Activated T-cell treated with anti-CD3 and anti-CD28 coated beads for 1 hour (primary cell): ENCODE measurements at regions not wholly inside any gene's neighbourhood (a gene's known extent, or its start where the extent isn't known, plus 50 kb on each side); places are given as distances from the start of the nearest gene placed in this dataset.
A peak's percentile ranks its signal among the peaks of the same experiment; 100 is the strongest.

ENCODE experiments used
- DNase-seq: peaks from one replicate; pipeline ENCODE4 v3.0.0-alpha.2; 2020; ENCODE audit warnings: low read depth

DNA sequence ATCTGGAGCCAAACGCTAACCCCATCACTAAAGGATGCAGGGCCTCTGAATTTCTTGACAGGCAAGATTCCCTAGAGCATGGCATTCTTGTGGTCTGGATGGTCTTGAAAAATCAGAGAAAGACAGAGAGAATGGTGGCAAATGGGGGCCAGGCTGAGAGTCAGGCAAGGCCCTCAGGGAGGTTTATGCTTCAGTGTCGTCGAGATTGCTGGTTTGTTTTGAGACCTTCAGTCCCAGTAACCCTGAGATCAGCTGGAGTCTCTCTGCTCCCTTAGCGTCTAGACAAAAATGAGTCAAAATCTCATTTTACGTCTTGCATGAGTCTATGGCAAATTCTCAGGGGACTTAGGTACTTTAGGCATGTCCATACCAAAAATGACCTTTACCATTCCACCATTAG is 539.3 kb downstream of the SOX6 start:
- no peak for DNase-seq

DNA sequence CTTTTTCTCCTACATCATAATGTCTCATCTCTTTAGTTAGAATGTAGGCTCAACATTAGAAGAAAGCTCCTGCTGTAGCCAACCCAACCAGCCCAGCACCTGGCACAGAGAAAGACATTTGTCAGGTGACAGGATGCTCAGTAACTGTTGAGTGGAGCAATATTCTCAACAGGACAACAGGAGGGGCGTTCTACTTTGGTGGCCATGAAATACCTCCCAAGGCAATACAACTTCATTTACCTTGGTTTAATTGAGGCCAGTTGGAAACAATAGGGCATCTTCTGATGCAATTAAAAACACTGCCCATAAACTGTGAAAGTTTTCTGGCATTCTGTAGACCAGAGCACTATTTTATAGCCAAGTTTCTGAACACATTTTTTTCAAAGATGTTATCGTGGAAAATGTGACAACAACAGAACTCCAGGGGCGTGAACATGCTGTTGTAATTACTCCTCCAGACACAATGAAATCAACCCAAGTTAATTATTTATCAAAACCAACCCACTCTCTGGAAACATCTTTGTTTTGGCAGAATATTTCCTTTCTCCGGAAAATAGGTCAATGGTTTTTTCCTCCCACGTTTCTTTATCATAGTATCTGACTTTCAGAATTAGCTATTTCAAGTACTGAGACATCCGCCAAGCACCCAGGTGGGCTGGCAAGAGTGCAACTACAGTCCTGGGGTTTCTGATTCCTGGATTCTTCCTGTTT is 538.1 kb downstream of the SOX6 start:
- no peak for DNase-seq

DNA sequence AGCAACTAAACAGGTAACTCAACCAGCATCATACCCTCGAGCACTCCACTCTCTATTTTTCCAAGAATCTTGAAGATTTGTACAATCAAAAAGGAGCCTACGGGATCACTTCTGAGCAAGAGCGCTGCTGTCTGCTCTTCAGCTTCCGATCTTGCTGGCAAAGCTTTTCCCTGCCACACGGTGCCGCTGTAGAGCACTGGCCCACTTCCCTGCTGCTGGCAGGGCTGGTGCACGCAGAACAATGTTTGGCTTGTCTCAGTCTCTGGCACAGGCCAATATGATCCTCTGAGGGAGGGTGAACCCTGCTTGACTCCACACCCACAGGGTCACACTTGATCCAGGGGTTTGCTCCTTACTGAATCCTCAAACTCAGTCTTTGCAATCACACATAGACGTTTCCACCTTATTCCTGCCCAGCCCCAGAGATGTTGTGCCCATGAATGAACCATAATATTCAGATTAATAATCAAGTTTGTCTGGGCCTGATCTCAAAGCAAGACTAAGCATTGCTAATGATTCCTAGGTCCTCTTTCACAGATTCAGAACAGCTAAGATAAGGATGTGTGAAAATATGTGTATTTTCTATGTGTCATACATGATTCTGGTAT is 536.6 kb downstream of the SOX6 start:
- peak; percentile 4 for DNase-seq

DNA sequence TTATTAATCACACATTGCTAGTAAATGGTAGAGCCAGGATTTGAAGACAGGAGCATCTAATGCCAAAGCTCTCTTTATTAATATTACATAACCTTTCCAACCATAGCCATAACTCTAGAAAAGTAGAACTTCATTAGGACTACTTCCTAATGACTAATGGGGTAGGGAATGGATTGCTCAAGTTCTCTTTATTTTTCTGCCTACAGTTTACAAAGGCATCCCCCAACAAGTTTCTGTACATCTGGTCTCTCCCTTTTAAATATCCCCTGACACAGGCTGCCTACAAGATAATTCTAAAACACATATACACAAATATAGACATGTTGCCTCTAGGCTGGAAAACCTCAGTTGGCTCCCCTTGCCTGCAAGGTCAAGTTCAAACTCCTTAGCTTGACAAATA is 534.9 kb downstream of the SOX6 start:
- no peak for DNase-seq

DNA sequence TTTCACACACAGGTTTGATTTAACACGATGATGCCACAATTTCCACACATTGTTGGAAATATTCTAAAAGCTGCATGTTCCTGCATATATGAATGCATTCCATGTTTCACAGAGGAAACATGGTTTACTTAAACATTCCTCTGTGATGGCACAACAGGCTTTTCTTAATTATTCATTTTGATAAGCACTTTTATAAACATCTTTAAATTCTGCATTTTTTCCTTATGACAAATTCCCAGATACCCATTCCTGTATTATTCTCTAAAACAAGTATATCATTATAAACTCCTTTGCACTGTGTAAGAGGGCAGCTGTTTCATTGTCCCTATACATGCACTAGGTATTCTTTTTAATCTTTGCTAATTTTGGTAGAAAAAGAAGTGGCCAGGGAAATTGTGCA is 532.3 kb downstream of the SOX6 start:
- no peak for DNase-seq

DNA sequence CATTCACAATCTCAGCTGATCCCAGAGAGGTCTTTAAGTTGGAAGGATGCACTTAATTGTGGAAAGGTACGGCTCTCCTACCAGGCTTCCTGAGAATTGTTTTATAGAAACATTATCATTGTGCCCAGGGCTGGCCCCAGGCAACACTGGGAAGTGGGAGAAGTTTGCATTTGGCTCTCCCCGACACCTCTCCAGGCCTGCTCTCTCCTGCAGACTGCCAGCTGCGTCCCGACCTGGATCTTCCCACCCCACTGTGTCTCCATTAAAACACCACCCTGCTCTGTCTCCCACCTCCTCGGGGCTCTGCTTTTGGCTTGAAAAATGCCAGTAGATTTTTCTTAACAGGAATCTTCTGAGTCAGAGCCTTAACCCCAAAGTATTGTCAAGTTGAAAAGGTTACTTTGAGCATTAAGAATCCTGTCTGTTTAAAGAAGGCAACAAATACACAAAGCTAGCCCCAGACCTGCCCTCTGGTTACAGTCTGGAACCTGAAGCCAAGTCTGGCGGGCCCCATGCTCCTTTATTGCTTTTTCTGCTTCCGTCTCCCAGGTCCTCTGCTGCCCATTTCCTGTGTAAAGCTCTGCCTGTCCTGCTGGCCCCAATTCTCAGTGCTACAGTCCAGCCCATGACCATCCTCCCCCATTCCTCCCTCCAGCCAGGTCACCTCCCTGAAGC is 530.2 kb downstream of the SOX6 start:
- no peak for DNase-seq

DNA sequence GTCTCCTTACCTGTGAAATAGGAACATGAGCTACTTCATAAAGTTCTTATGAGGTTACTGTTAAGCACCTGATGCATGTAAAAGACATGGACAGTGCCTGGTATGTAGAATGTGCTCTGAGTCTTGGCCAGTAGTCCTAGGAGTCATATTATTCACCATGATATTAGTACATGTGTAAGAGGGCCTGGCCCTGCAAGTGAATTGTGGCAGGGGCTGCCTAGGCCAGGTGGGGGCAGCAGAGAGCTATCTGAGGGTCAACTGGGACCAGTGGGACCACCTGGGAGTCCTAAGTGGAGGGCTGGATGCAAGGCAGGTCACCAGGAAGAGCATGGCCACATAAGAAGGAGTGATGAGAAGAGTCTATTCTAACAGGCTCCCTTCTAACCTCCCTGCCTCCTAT is 529.5 kb downstream of the SOX6 start:
- no peak for DNase-seq

DNA sequence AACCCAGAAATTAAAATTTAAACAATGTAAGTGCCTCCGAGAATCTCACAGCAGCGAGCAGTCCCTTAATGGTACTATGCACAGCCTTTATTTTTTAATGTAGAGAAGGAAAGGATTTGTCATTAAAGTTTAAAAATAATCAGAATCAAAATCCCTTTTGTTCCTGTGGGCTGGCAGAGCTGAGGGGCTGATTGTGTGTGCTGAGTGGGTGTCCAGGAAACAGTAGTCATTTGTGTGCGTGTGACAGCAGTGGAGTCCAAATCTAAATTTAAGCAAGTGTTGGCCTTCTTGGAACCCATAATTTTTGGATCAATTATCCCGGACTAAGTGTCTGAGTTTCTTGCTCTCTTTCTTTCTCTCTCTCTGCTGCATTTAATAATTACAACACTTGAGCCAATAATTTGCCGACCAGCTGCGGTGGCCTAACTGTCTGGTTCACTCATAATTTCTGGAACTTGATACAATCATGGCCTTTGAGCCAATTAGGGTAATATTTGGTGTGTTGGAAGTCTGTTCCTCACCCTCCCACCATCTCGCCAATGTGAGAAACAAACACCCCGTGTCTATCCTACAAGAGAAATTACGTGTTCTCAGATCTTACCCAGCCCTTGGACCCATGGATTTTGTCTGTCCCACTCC is 528.0 kb downstream of the SOX6 start:
- no peak for DNase-seq

DNA sequence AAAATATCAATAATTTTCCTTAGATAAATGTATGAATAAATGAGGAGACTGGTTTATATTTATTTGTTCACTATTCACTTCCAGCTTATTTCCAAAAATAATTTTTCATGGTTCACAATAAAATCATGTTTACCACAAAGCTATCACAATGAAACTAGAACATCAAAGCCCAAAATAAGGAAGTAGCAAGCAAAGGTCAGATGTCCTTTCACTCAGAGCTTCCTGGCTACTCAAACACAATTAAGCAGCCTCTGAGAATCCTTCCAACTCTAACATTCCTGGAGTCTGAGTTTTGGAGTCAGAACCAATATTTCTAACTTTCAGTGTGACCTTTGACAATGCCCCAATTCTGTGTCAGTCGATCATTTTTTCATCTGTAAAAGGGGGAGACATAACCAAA is 527.0 kb downstream of the SOX6 start:
- DNase-seq = no peak

DNA sequence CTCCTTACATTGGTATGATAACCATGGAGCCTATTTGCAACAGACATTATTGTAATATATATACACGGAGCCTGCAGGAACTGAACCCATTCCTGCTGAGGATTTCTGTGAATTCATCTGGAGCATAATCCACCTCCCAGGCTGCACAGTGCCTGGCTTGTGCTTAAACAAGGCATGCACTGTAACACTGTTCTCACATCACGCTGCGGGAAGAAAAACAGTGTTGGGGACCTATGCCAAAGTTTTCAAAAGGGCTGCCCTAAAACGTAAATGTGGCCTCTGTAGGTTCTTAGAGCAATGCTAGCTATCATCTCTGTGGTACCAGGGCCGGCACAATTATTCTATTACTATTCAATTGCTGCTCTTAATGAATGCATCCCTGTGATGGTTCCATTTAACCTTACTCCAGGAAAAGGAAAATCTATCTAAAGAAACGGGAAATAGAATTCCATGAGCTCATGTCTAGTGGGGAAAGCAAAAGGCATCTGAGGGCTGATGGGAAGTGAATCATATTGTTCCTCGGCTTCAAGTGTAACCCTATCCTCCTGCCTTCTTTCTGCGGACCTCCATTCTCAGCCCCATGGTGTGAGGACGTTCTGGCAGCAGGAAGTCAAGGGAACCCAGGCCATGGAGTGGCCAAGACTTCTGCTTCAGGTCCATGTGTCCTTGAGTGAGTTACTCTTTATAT is 525.5 kb downstream of the SOX6 start:
- no peak for DNase-seq

DNA sequence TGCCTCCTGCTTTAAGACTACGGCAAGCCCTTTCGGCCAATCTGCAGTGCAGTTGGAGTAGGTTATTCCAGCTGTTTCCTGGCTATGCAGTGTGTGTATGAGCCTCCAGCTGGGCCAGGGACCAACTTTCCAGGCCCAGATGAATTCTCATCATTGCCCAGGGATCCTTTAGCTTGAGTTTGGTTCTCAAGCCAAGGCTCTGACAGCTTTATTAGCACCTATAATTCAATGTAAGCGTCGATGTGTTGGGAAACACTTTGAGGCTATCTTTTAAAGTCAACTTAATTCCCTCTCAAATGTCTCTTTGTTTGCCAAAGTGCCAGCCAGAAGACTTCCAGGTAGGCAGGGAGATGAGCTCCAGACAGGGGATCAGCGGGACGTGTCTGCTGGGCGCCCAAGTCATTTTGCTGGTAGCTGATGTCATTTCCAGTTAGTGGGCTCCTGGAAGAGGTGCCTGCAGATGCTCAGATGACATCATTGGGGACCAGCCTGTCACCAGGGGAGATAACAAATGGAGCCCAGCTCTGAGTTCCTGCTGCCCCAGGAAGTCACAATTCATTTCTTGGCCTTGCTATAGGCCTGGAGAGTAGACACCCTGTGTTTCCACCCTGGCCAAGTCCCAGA is 520.4 kb downstream of the SOX6 start:
- no peak for DNase-seq

DNA sequence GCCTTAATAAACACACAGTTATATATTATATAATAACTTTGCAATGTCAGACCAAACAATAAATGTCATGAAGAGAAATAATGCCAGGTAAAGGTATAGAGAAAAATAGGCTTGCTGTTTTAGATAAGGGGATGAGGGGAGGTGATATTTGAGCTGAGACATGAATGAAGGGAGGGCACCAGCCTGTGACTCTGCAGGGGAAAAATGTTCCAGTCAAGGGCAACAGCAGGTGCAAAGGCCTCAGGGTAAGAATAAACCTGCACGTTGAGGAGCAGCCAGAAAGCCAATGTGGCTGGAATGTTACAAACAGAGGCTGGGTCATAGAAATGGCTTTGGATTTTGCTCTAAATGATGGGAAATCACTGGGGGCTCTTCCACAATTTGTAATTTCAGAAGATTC is 519.6 kb downstream of the SOX6 start:
- no peak for DNase-seq

DNA sequence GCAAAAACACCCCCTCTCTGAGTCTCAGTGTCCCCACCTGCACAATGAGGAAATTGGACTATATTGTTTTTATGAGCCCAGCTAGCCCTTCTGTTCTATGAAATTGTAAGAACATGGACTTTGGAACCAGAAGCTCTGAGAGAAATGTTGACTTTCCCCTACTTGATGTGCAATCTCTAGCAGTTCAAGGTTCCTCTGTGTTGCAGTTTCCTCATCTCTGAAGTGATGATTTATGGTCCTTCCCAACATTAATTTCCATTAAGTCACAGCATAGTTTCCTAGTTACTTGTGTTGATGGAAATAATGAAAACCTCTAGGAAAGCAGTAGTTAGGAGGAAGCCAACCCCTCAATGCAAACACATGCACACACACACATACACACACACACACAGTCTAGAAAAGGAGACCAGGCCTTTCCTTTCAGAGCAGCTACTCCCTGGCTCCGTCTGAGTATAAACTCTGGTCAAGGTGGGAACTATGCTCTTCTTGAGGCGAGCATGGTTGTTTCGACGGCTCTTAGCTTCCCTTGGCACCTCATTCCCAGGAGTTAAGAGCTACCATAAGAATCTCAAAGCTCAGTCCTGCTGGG is 518.4 kb downstream of the SOX6 start:
- no peak for DNase-seq

DNA sequence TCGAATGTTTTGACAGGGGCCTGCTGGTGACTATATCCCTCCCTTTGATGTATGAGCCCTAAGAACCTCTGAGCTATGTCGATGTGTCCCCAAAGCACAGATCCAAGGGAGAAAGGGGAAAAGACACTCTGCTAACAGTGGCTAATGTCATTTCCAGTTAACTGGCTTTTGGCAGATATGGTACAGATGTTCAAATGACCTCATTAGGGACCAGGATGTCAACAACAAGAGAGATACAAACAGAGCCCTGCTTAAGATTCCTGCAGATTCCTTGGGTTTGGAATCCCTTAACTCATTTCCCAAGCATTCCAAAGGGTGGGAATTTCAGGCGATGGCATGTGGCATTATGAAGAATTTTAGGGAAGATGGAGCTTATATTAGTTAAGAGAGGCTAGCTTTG is 517.3 kb downstream of the SOX6 start:
- no peak for DNase-seq

DNA sequence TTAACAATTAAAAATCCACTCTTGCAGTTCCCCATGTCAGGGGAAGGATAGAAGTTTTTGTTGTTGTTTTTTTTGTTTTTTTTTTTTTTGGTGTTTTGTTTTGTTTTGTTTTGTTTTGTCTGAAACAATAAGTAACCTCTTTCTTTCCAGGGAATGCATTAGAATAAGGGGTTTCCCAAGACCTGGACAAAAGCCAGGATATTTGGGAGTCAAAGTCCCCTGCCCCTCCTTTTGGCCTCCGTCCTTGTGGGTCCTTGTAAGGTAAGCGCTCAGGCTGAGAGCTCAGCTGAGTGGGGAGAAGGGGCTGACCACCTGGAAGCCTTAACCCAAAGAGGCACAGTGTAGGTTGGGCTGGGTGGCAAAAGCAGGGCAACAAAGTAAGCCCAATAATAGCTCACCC is 515.4 kb downstream of the SOX6 start:
- DNase-seq = no peak

DNA sequence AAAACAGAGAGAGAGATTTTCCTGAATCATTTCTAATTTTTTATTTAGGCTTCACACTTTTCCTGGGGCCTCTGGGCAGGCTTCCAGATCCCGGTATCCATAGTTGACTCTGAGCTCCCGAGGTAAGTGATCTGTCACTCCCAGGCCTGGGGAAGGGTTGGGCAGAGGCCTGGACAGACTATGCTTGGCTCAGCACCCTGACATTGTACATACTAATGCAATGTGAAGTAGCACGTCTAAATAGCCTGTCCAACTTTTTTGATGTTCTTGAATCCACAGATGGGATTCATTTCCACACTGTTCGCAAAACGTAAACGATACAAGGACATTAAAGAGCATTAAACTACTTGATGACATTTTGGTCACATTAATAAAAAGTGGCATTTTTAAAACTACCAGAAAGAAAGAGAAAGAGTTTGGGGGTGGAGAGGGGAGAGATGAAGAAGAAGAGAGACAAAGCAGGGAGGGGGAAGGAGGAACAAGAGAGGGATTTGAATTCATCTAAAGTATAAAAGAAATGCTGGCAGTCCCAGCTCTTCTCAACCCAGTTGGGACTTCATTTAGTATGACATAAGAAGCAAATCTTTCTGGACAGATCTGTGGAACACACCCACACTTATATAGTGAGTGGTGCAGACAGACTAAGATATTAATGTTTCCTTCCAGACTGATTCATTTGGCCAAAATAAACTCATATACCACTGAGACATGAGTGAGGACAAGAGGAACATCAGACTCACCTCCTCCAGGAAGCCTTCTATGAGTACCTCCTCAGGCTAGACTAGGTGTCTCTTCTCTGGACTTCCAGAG is 514.2 kb downstream of the SOX6 start:
- no peak for DNase-seq

DNA sequence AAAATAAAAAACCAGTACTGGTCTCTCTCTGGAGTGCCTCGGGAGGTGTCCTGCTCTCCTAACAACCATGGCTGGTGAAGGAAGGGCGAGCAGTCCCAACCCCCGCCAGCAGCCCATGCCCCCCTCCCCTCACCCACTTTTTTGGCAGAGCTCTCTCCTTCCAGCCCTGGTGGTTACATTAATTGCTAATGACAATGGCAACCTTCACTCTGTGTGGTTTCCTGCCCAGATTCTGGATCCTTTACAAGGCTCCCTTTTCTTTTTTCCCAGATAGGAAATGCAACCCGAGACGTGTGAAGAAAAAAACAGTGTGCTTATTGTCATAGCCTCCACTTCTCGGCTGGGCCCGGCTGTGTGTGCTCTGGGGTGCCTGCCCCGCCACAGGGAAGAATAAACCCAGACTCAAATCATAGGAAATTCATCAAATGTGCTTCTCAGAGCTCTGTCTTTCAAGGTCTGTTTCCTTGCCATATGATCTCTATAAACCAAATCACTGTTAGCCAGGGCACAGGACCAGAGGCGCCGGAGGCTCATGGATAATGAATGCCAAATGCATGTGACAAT is 513.0 kb downstream of the SOX6 start:
- DNase-seq = no peak

DNA sequence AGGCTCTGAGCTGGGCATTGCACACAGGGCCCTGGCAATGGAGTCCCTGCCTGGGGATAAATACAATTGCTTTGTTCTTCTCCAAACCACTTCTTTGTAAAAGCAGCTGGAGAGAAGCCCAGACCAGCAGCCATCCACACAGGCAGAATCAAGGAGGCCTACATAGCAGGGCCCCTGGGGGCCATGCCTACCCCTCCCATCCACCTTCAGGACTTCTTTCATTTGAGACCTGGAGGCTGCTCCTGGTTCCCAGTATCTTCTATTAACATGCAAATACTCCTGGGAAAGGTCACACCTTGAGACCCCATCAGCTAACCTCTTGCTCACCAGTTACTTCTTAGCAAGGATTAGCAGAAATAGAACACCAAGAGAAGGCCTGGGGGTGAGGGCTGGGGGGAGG is 511.1 kb downstream of the SOX6 start:
- no peak for DNase-seq

DNA sequence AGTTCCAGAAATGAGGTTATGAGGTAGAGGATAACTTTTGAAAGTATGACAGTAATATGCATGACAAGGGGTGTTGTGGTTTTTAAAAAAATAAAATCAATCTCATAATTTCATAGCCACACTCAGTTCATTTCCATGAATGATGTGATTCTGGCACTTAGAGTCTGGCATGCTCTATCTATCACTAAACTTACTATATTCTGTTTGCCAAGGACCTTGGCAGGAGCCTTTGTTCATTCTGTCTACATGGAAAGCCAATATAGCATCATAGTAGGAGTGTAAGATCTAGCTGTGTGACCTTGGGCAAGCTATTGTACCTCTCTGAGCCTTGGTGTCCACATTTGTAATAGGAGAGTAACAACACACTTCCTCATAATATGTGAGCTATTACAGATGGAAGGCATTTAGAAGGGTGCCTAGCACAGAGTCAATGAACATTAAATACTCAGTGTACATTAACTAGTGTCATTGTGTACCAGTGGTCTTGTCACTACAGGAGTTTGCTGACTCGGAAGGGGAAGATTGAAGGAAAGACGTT is 507.6 kb downstream of the SOX6 start:
- DNase-seq = no peak

DNA sequence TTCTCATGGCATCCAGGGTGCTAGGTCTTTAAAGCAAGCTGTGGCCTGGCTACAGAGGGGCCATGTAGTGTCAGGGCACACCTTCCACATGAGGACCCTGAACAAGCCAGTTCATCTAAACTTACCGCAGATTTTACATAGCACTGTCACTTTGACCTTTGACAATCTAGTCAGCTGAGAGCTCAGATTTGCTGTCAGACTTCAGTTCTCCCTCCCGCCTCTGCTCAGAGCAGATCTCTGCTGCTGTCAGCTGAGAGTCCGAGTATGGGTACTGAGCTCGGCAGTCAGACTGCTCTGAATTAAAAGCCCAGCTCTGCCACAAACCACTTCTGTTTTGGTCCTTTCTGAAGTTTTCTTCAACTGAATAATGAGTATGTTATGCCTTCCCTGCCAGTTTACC is 507.1 kb downstream of the SOX6 start:
- DNase-seq = no peak
